ENCODE measurements at regions not wholly inside any gene's neighbourhood (a gene's known extent, or its start where the extent isn't known, plus 50 kb on each side); places are given as distances from the start of the nearest gene placed in this dataset.

GRCh38 chr1:244212797-244213475, 161.9 kb downstream of the ZBTB18 start:
- Histone ChIP-seq H3K36me3 (ENCODE audit: insufficient read depth, low read length) (no peaks in the 10 kb centered on the region), H3K4me2 (ENCODE audit: low read length) (no peak overlapping the region), H3F3A (ENCODE audit: insufficient read depth, low read length, poor library complexity, severe bottlenecking) (no peaks in the 10 kb centered on the region), H3K9me3 (ENCODE audit: low read length) (no peaks in the 10 kb centered on the region), H4K20me1 (ENCODE audit: insufficient read depth) (no peaks in the 10 kb centered on the region), H2AFZ (ENCODE audit: low read depth, low read length) (no peak overlapping the region), H3K9me2 (ENCODE audit: insufficient read depth, low read length) (no peaks in the 10 kb centered on the region), H3K9ac (ENCODE audit: low read length) (no peak overlapping the region), H3K27ac (ENCODE audit: low read length) (no peak overlapping the region), H3K27me3 (ENCODE audit: insufficient read depth, low read depth, low read length) (no peaks in the 10 kb centered on the region), H3K4me3 (ENCODE audit: low read length) (no peak overlapping the region), H3K79me2 (replicated peaks; ENCODE audit: insufficient read depth, low read length) (no peaks in the 10 kb centered on the region)
- TF ChIP-seq, protein P1, sequence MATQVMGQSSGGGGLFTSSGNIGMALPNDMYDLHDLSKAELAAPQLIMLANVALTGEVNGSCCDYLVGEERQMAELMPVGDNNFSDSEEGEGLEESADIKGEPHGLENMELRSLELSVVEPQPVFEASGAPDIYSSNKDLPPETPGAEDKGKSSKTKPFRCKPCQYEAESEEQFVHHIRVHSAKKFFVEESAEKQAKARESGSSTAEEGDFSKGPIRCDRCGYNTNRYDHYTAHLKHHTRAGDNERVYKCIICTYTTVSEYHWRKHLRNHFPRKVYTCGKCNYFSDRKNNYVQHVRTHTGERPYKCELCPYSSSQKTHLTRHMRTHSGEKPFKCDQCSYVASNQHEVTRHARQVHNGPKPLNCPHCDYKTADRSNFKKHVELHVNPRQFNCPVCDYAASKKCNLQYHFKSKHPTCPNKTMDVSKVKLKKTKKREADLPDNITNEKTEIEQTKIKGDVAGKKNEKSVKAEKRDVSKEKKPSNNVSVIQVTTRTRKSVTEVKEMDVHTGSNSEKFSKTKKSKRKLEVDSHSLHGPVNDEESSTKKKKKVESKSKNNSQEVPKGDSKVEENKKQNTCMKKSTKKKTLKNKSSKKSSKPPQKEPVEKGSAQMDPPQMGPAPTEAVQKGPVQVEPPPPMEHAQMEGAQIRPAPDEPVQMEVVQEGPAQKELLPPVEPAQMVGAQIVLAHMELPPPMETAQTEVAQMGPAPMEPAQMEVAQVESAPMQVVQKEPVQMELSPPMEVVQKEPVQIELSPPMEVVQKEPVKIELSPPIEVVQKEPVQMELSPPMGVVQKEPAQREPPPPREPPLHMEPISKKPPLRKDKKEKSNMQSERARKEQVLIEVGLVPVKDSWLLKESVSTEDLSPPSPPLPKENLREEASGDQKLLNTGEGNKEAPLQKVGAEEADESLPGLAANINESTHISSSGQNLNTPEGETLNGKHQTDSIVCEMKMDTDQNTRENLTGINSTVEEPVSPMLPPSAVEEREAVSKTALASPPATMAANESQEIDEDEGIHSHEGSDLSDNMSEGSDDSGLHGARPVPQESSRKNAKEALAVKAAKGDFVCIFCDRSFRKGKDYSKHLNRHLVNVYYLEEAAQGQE (IDR thresholded peaks at IDR 0.05; ENCODE audit: borderline replicate concordance), result no peak
- TF ChIP-seq TAF1 (IDR thresholded peaks at IDR 0.05; ENCODE audit: low read depth) (no peak), EP300 (conservative IDR thresholded peaks at IDR 0.05; ENCODE audit: poor library complexity, severe bottlenecking) (no peak), SMC3 (conservative IDR thresholded peaks at IDR 0.05; ENCODE audit: poor library complexity) (no peak), POLR2AphosphoS5 (IDR thresholded peaks at IDR 0.05) (no peak), RAD21 (conservative IDR thresholded peaks at IDR 0.05) (no peak), MXI1 (conservative IDR thresholded peaks at IDR 0.05; ENCODE audit: poor library complexity, severe bottlenecking) (no peak)
- TF ChIP-seq, protein P2, sequence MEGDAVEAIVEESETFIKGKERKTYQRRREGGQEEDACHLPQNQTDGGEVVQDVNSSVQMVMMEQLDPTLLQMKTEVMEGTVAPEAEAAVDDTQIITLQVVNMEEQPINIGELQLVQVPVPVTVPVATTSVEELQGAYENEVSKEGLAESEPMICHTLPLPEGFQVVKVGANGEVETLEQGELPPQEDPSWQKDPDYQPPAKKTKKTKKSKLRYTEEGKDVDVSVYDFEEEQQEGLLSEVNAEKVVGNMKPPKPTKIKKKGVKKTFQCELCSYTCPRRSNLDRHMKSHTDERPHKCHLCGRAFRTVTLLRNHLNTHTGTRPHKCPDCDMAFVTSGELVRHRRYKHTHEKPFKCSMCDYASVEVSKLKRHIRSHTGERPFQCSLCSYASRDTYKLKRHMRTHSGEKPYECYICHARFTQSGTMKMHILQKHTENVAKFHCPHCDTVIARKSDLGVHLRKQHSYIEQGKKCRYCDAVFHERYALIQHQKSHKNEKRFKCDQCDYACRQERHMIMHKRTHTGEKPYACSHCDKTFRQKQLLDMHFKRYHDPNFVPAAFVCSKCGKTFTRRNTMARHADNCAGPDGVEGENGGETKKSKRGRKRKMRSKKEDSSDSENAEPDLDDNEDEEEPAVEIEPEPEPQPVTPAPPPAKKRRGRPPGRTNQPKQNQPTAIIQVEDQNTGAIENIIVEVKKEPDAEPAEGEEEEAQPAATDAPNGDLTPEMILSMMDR (IDR thresholded peaks at IDR 0.05; ENCODE audit: poor library complexity, severe bottlenecking), result no peak

DNA sequence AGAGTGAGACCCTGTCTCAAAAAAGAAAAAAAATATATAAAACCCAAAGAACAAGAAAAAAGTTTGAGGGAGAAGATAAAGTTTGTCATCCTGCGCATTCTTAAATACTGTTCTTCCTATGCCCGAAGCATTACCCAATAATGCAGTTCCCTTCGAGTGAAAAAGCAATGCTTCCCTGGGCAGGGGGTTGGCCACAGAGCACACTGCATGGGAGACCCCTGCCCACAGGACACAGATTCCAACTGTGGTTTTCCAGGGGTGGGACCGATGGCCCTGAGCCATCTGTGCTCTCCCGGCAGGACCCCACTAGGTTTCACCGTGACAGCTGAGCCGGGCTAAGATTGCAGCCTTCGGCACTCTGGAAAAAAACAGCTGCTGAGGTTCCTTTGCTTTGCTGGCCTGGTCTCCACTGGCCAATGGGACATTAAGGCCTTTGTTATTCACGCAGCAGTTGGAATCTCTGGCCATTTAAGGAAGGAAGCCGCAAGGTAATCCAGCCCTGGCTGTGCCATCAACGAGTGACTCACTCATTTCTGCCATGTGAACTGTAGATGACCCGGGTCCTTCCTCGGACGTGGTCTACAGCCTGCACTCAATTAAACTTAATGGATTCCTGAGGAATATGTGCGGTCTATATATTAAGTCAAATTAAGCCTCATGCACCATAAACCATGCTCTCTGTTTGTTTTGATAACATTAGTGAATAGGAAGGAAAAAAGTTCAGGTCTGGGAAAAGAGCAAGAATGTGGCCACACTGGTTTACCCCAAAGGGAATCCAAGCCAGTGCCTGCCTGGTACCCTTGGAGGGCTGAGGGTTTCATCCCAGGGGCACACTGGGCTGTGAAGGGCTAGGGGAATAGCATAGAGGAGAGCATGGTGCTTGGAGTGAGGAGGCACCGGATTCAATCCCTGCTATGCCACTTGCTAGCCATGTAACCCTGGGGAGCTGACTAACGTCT, 163.2 kb downstream of the ZBTB18 start:
- H3K9me2 ChIP-seq (ENCODE audit: insufficient read depth, low read length), result no peaks in the 10 kb centered on the region
- no peak overlapping the region for H3K4me3 ChIP-seq (ENCODE audit: low read length)
- H3K79me2 ChIP-seq (replicated peaks; ENCODE audit: insufficient read depth, low read length), result no peaks in the 10 kb centered on the region
- TF ChIP-seq MXI1 (conservative IDR thresholded peaks at IDR 0.05; ENCODE audit: poor library complexity, severe bottlenecking) (no peak), RAD21 (conservative IDR thresholded peaks at IDR 0.05) (no peak), SMC3 (conservative IDR thresholded peaks at IDR 0.05; ENCODE audit: poor library complexity) (no peak), EZH2 (IDR thresholded peaks at IDR 0.05; ENCODE audit: borderline replicate concordance, insufficient read depth, low read length, poor library complexity, severe bottlenecking) (no peak), POLR2AphosphoS5 (IDR thresholded peaks at IDR 0.05) (no peak), TAF1 (IDR thresholded peaks at IDR 0.05; ENCODE audit: low read depth) (no peak)
- TF ChIP-seq, protein P2 (IDR thresholded peaks at IDR 0.05; ENCODE audit: poor library complexity, severe bottlenecking), result no peak
- TF ChIP-seq, protein P1 (IDR thresholded peaks at IDR 0.05; ENCODE audit: borderline replicate concordance), result no peak
- no peaks in the 10 kb centered on the region for H3K9me3 ChIP-seq (ENCODE audit: low read length)
- H4K20me1 ChIP-seq (ENCODE audit: insufficient read depth), result no peaks in the 10 kb centered on the region
- H3K27me3 ChIP-seq (ENCODE audit: insufficient read depth, low read depth, low read length), result no peaks in the 10 kb centered on the region
- H3K4me2 ChIP-seq (ENCODE audit: low read length), result no peak overlapping the region
- no peaks in the 10 kb centered on the region for H3K36me3 ChIP-seq (ENCODE audit: insufficient read depth, low read length)
- H2AFZ ChIP-seq (ENCODE audit: low read depth, low read length), result no peak overlapping the region
- no peak overlapping the region for H3K27ac ChIP-seq (ENCODE audit: low read length)
- no peak overlapping the region for H3K9ac ChIP-seq (ENCODE audit: low read length)
- H3F3A ChIP-seq (ENCODE audit: insufficient read depth, low read length, poor library complexity, severe bottlenecking), result no peaks in the 10 kb centered on the region
